ENCODE measurements at regions not wholly inside any gene's neighbourhood (a gene's known extent, or its start where the extent isn't known, plus 50 kb on each side); places are given as distances from the start of the nearest gene placed in this dataset.

DNA sequence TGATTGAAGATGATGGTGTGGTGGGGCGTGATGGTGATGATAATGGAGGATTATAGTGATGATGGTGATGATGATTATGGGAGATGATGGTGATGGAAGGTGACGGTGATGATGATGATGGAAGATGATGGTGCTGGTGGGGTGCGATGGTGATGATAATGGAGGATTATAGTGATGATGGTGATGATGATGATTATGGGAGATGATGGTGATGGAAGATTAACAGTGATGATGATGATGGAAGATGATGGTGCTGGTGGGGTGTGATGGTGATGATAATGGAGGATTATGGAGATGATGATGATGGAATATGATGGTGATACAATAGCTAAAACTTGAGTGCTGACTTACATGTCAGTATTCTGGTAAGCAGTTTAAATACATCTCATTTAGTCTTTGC lies 391.0 kb upstream of the EEF2KMT start:
- no peak for DNase-seq
- Histone ChIP-seq H3K27ac (ENCODE audit: low read depth, low read length) (no peak overlapping the region), H3K4me3 (ENCODE audit: low read length in 2 of 2) (no peak overlapping the region), H3K9me3 (ENCODE audit: control insufficient read depth in 1 of 2, low read length in 2 of 2) (no peaks in the 10 kb centered on the region), H3K27me3 (ENCODE audit: insufficient read depth, low read length) (no peaks in the 10 kb centered on the region), H3K36me3 (ENCODE audit: insufficient read depth, low read length) (no peaks in the 10 kb centered on the region), H3K4me1 (ENCODE audit: insufficient read depth, low read length) (no peaks in the 10 kb centered on the region)
- POLR2A ChIA-PET (ENCODE audit: partially characterized antibody), result no interaction called here
- Mint-ChIP-seq H3K4me1 (no peaks in the 10 kb centered on the region), H3K27me3 (peaks cover 2 to 3% of the 10 kb centered on the region in 2 donors), H3K36me3 (no peaks in the 10 kb centered on the region), H3K4me3 (no peak overlapping the region), H3K27ac (no peak overlapping the region), H3K9me3 (peaks cover 0 to 4% (median 0%) of the 10 kb centered on the region in 8 donors)
- intact Hi-C loops (cut with micrococcal nuclease), result no loop called here
- CTCF ChIA-PET (ENCODE audit: partially characterized antibody), result interaction anchor here (1.2 kb wide), 1 partner anchor 9 kb away, joined by 3 read pairs; no protein-coding TSS in a partner anchor

DNA sequence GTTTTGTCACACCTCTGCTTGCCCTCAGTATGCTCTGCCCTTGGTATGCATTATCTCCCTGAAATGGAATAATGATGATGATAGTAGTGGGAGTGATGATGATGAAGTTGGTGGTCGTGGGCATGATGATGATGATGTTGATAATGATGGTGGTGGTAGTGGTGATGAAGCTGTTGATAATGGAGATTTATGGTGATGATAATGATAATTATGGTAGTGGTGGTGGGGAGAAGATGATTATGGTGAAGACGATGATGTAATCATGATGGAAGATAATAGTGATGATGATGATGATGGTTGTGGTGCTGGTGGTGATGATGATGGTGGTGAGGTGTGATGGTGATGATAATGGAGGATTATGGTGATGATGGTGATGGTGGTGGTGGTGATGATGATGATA lies 390.1 kb upstream of the EEF2KMT start:
- no peak overlapping the region for H3K27ac ChIP-seq (ENCODE audit: low read depth, low read length)
- H3K4me3 ChIP-seq (ENCODE audit: low read length in 2 of 2), result no peak overlapping the region
- intact Hi-C loops (cut with micrococcal nuclease), result no loop called here
- Mint-ChIP-seq H3K4me3 (no peak overlapping the region), H3K9me3 (peaks cover 0 to 5% (median under 1%) of the 10 kb centered on the region in 8 donors), H3K36me3 (no peaks in the 10 kb centered on the region), H3K4me1 (no peaks in the 10 kb centered on the region), H3K27me3 (peaks cover 0 to 2% of the 10 kb centered on the region in 2 donors), H3K27ac (no peak overlapping the region)
- no peaks in the 10 kb centered on the region for H3K27me3 ChIP-seq (ENCODE audit: insufficient read depth, low read length)
- ChIA-PET POLR2A (ENCODE audit: partially characterized antibody) (no interaction called here), CTCF (ENCODE audit: partially characterized antibody) (no interaction called here)
- H3K4me1 ChIP-seq (ENCODE audit: insufficient read depth, low read length), result no peaks in the 10 kb centered on the region
- H3K9me3 ChIP-seq (ENCODE audit: control insufficient read depth in 1 of 2, low read length in 2 of 2), result no peaks in the 10 kb centered on the region
- DNase-seq, result no peak
- no peaks in the 10 kb centered on the region for H3K36me3 ChIP-seq (ENCODE audit: insufficient read depth, low read length)

GRCh38 chr16:5482256-5482655 lies 384.7 kb upstream of the EEF2KMT start:
- no peak for DNase-seq
- no peaks in the 10 kb centered on the region for H3K27me3 ChIP-seq (ENCODE audit: insufficient read depth, low read length)
- Mint-ChIP-seq H3K36me3 (no peaks in the 10 kb centered on the region), H3K9me3 (peaks cover 0 to 7% (median 0%) of the 10 kb centered on the region in 8 donors), H3K4me1 (no peaks in the 10 kb centered on the region), H3K27me3 (peaks cover 2 to 5% of the 10 kb centered on the region in 2 donors), H3K4me3 (no peak overlapping the region), H3K27ac (no peak overlapping the region)
- no peaks in the 10 kb centered on the region for H3K4me1 ChIP-seq (ENCODE audit: insufficient read depth, low read length)
- no peaks in the 10 kb centered on the region for H3K36me3 ChIP-seq (ENCODE audit: insufficient read depth, low read length)
- H3K9me3 ChIP-seq (ENCODE audit: control insufficient read depth in 1 of 2, low read length in 2 of 2), result no peaks in the 10 kb centered on the region
- intact Hi-C loops (cut with micrococcal nuclease), result no loop called here
- H3K27ac ChIP-seq (ENCODE audit: low read depth, low read length), result no peak overlapping the region
- no peak overlapping the region for H3K4me3 ChIP-seq (ENCODE audit: low read length in 2 of 2)
- ChIA-PET POLR2A (ENCODE audit: partially characterized antibody) (no interaction called here), CTCF (ENCODE audit: partially characterized antibody) (no interaction called here)

GRCh38 chr16:5480431-5481195 lies 383.0 kb upstream of the EEF2KMT start:
- no peaks in the 10 kb centered on the region for H3K36me3 Mint-ChIP-seq
- peaks cover 0 to 5% (median 0%) of the 10 kb centered on the region in 8 donors for H3K9me3 Mint-ChIP-seq
- Histone ChIP-seq H3K27ac (ENCODE audit: low read depth, low read length) (no peak overlapping the region), H3K27me3 (ENCODE audit: insufficient read depth, low read length) (no peaks in the 10 kb centered on the region), H3K4me3 (ENCODE audit: low read length in 2 of 2) (no peak overlapping the region), H3K9me3 (ENCODE audit: control insufficient read depth in 1 of 2, low read length in 2 of 2) (no peaks in the 10 kb centered on the region), H3K36me3 (ENCODE audit: insufficient read depth, low read length) (no peaks in the 10 kb centered on the region), H3K4me1 (ENCODE audit: insufficient read depth, low read length) (no peaks in the 10 kb centered on the region)
- DNase-seq, result no peak
- CTCF ChIA-PET (ENCODE audit: partially characterized antibody), result no interaction called here
- POLR2A ChIA-PET (ENCODE audit: partially characterized antibody), result no interaction called here
- H3K27ac Mint-ChIP-seq, result no peak overlapping the region
- no peaks in the 10 kb centered on the region for H3K4me1 Mint-ChIP-seq
- H3K4me3 Mint-ChIP-seq, result no peak overlapping the region
- intact Hi-C loops (cut with micrococcal nuclease), result no loop called here
- peaks cover 2 to 3% of the 10 kb centered on the region in 2 donors for H3K27me3 Mint-ChIP-seq

DNA sequence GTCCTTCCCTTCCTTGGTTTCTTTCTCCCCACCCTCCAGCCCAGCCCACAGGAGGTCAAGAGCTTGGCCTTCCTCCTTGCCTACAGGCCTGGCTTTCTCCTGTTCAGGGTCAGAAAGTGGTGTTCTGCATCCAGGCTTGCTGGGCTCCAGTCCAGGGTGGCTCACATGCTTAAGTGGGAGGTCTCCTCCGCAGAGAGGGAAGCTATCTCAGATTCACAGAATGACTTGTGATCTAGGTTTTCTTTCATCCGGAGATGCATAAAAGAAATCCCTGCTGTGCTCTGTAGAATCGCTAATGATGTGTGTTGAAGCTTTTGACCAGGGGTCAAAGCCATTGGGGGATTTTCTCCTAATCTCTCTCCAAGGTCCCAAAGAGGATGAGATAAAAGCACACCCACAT lies 382.3 kb upstream of the EEF2KMT start:
- Mint-ChIP-seq H3K9me3 (peaks cover 0 to 5% (median 0%) of the 10 kb centered on the region in 8 donors), H3K27me3 (peaks cover 2 to 3% of the 10 kb centered on the region in 2 donors), H3K4me1 (no peaks in the 10 kb centered on the region), H3K36me3 (no peaks in the 10 kb centered on the region), H3K4me3 (no peak overlapping the region), H3K27ac (no peak overlapping the region)
- Histone ChIP-seq H3K9me3 (ENCODE audit: control insufficient read depth in 1 of 2, low read length in 2 of 2) (no peaks in the 10 kb centered on the region), H3K4me3 (ENCODE audit: low read length in 2 of 2) (no peak overlapping the region), H3K27ac (ENCODE audit: low read depth, low read length) (no peak overlapping the region), H3K4me1 (ENCODE audit: insufficient read depth, low read length) (no peaks in the 10 kb centered on the region), H3K27me3 (ENCODE audit: insufficient read depth, low read length) (no peaks in the 10 kb centered on the region), H3K36me3 (ENCODE audit: insufficient read depth, low read length) (no peaks in the 10 kb centered on the region)
- no peak for DNase-seq
- intact Hi-C loops (cut with micrococcal nuclease), result no loop called here
- ChIA-PET CTCF (ENCODE audit: partially characterized antibody) (no interaction called here), POLR2A (ENCODE audit: partially characterized antibody) (no interaction called here)

DNA sequence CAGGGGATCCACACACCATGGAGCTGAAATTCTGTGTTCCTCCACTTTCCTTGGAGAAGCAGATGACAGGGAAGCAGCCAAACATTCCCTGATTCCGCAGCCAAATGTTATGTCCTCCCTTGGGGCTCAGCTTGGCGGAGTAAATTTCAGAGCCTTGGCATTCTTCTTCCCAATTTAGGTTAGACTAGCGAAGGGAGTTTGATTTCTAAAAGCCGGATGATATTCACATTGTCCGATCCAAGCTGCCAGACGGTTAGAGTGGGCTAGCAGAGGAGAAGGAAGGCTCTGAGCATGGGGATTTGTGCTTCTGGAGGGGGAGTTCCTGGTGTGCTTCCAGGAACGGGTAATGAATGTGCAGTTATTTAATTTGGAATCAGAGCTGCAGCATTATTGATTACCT lies 380.4 kb upstream of the EEF2KMT start:
- no peak overlapping the region for H3K27ac ChIP-seq (ENCODE audit: low read depth, low read length)
- intact Hi-C loops (cut with micrococcal nuclease), result no loop called here
- peaks cover 0 to 2% (median 0%) of the 10 kb centered on the region in 8 donors for H3K9me3 Mint-ChIP-seq
- H3K27me3 Mint-ChIP-seq, result peaks cover 4 to 7% of the 10 kb centered on the region in 2 donors
- H3K4me3 ChIP-seq (ENCODE audit: low read length in 2 of 2), result no peak overlapping the region
- no peak overlapping the region for H3K4me3 Mint-ChIP-seq
- POLR2A ChIA-PET (ENCODE audit: partially characterized antibody), result no interaction called here
- no peaks in the 10 kb centered on the region for H3K9me3 ChIP-seq (ENCODE audit: control insufficient read depth in 1 of 2, low read length in 2 of 2)
- no peak overlapping the region for H3K27ac Mint-ChIP-seq
- H3K4me1 ChIP-seq (ENCODE audit: insufficient read depth, low read length), result no peaks in the 10 kb centered on the region
- H3K4me1 Mint-ChIP-seq, result no peaks in the 10 kb centered on the region
- no peaks in the 10 kb centered on the region for H3K36me3 Mint-ChIP-seq
- DNase-seq, result no peak
- H3K36me3 ChIP-seq (ENCODE audit: insufficient read depth, low read length), result no peaks in the 10 kb centered on the region
- no peaks in the 10 kb centered on the region for H3K27me3 ChIP-seq (ENCODE audit: insufficient read depth, low read length)
- CTCF ChIA-PET (ENCODE audit: partially characterized antibody), result no interaction called here

GRCh38 chr16:5477251-5477650 lies 379.7 kb upstream of the EEF2KMT start:
- H3K27me3 Mint-ChIP-seq, result peaks cover 4 to 6% of the 10 kb centered on the region in 2 donors
- H3K9me3 Mint-ChIP-seq, result peaks cover 0 to 2% (median 0%) of the 10 kb centered on the region in 8 donors
- H3K27ac Mint-ChIP-seq, result no peak overlapping the region
- ChIA-PET CTCF (ENCODE audit: partially characterized antibody) (no interaction called here), POLR2A (ENCODE audit: partially characterized antibody) (no interaction called here)
- no peaks in the 10 kb centered on the region for H3K9me3 ChIP-seq (ENCODE audit: control insufficient read depth in 1 of 2, low read length in 2 of 2)
- no peaks in the 10 kb centered on the region for H3K4me1 Mint-ChIP-seq
- no peaks in the 10 kb centered on the region for H3K4me1 ChIP-seq (ENCODE audit: insufficient read depth, low read length)
- H3K4me3 Mint-ChIP-seq, result no peak overlapping the region
- H3K27ac ChIP-seq (ENCODE audit: low read depth, low read length), result no peak overlapping the region
- H3K27me3 ChIP-seq (ENCODE audit: insufficient read depth, low read length), result no peaks in the 10 kb centered on the region
- no peak for DNase-seq
- no peak overlapping the region for H3K4me3 ChIP-seq (ENCODE audit: low read length in 2 of 2)
- H3K36me3 ChIP-seq (ENCODE audit: insufficient read depth, low read length), result no peaks in the 10 kb centered on the region
- H3K36me3 Mint-ChIP-seq, result no peaks in the 10 kb centered on the region
- intact Hi-C loops (cut with micrococcal nuclease), result no loop called here

Measured in CD4-positive, alpha-beta memory T cell (primary cell).